HAP-1 (cell line): ENCODE measurements at regions not wholly inside any gene's neighbourhood (a gene's known extent, or its start where the extent isn't known, plus 50 kb on each side); places are given as distances from the start of the nearest gene placed in this dataset.
"Not testable (repeated sequence)": the region's sequence is repeated elsewhere in the genome, so short reads cannot be mapped to it uniquely, and the experiment has no call there.

ENCODE experiments used
- DNase-seq, 2 experiments: peaks; one replicate each; pipeline ENCODE4 v3.0.0-alpha.2; 2016 to 2020; ENCODE audit warnings: low spot score in 2 of 2
- H3K27me3 ChIP-seq: fragments of 250-450 bp; sonication (Bioruptor Pico); 2 replicates; pipeline ENCODE4 v1.5.1; 2020; ENCODE audit warnings: low read depth, mild to moderate bottlenecking, moderate library complexity
- H3K36me3 ChIP-seq: fragments of 250-450 bp; sonication (Bioruptor Pico); replicated peaks from 2 replicates; pipeline ENCODE4 v1.5.1; 2020; ENCODE audit warnings: mild to moderate bottlenecking
- H3K4me1 ChIP-seq: fragments of 250-450 bp; sonication (Bioruptor Pico); 2 replicates; pipeline ENCODE4 v1.5.1; 2020; ENCODE audit warnings: mild to moderate bottlenecking
- H3K4me3 ChIP-seq: fragments of 250-450 bp; sonication (Bioruptor Pico); 2 replicates; pipeline ENCODE4 v1.5.1; 2020; ENCODE audit warnings: mild to moderate bottlenecking, moderate library complexity
- H3K9me3 ChIP-seq: fragments of 250-450 bp; sonication (Bioruptor Pico); 2 replicates; pipeline ENCODE4 v1.5.1; 2020; ENCODE audit warnings: mild to moderate bottlenecking, moderate library complexity
- in situ Hi-C: fragments of 300-500 bp; cut with MboI; formaldehyde crosslinking; loops from 3 replicates; pipeline ENCODE4 v1.14.3; 2020; ENCODE audit warnings: low sequenced_read_pairs, inconsistent platforms, mixed read lengths

DNA sequence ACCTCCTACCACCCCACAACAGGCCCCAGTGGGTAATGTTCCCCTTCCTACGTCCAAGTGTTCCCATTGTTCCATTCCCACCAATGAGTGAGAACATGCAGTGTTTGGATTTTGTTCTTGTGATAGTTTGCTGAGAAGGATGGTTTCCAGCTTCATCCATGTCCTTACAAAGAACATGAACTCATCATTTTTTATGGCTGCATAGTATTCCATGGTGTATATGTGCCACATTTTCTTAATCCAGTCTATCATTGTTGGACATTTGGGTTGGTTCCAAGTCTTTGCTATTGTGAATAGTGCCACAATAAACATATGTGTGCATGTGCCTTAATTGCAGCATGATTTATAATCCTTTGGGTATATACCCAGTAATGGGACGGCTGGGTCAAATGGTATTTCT lies 81.6 kb downstream of the P2RY10 start:
- H3K9me3 ChIP-seq, H3K4me3 ChIP-seq, H3K4me1 ChIP-seq, H3K36me3 ChIP-seq, DNase-seq, H3K27me3 ChIP-seq, in situ Hi-C loops: not testable (repeated sequence)

DNA sequence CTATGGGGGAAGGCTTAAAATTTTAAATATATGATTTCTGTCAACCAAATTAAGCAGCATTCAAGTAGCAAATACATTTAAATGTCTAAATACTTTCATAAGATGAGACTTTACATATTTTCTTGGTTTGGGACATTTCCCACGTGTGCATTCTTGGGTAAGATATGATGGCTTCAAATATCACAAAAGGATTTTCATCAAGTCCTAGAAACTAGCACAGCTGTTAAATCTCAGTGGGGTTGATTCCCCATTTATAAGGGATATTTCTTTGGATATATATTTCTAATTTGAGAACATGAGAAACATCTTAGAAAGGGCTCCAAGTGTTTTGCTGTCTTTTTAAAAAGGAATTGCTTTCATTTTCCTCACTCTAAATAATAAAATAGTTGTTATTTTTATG lies 90.2 kb downstream of the P2RY10 start:
- in situ Hi-C loops, result no loop called here
- no peak for DNase-seq
- H3K4me1 ChIP-seq, result no peaks in the 10 kb centered on the region
- H3K9me3 ChIP-seq, result no peaks in the 10 kb centered on the region
- H3K27me3 ChIP-seq, result no peaks in the 10 kb centered on the region
- no peaks in the 10 kb centered on the region for H3K36me3 ChIP-seq
- no peak overlapping the region for H3K4me3 ChIP-seq

DNA sequence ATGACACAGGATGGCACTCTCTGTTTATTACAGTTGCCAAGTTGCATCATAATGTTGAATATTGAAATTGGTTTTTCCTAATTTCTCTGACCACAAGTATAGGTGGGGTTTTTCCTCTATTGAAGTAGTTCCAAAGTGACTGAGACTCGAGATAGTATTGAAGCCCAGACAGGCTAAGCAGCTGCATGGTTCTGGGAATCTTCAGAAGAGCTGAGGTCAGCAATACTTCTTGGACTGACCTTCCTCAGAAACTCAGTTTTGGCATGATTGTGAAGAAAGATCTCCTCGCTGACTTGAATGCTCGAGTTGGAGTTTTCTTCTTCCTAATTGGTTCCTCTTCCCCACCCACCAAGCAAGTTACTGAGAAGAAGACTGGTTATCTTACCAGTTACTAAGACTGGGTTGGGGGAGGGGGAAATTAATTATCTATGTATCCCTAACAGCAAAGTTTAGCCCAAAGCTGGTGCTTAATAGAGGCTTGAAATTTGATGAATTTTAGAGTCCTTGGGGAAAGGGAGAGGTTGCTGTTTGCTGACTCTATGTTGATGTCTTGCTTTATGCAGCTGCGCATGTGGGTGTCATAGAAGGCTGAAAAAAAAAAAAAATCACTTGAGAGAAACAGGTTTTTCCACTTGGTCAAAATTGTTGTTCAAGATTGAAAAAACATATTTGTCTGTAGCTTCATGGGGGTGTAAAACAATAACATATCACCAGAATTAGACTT lies 91.1 kb downstream of the P2RY10 start:
- Histone ChIP-seq H3K9me3 (no peaks in the 10 kb centered on the region), H3K27me3 (no peaks in the 10 kb centered on the region), H3K36me3 (no peaks in the 10 kb centered on the region), H3K4me3 (no peak overlapping the region), H3K4me1 (no peaks in the 10 kb centered on the region)
- DNase-seq, result no peak
- in situ Hi-C loops, result no loop called here

DNA sequence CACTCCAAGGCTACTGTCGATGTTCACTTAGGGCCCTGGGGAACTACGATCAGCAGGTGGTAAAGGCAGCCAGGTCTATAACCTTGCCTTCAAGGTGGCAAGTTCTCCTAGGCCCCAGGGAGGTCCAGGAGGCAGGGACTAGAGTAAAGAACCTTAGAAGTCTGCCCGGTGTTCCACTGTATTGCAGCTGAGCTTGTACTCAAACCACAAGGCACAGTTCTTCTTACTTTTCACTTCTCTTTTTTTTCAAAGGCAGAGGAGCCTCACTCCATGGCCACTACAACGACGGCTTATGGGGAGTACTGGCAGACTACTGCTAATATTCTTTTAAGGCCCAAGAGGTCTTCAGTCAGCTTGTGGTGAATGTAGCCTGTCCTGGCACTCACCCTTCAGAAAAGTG lies 78.8 kb upstream of the GPR174 start:
- no peaks in the 10 kb centered on the region for H3K36me3 ChIP-seq
- in situ Hi-C loops, result no loop called here
- no peak overlapping the region for H3K4me3 ChIP-seq
- no peaks in the 10 kb centered on the region for H3K9me3 ChIP-seq
- H3K4me1 ChIP-seq, result no peaks in the 10 kb centered on the region
- no peak for DNase-seq
- no peaks in the 10 kb centered on the region for H3K27me3 ChIP-seq

DNA sequence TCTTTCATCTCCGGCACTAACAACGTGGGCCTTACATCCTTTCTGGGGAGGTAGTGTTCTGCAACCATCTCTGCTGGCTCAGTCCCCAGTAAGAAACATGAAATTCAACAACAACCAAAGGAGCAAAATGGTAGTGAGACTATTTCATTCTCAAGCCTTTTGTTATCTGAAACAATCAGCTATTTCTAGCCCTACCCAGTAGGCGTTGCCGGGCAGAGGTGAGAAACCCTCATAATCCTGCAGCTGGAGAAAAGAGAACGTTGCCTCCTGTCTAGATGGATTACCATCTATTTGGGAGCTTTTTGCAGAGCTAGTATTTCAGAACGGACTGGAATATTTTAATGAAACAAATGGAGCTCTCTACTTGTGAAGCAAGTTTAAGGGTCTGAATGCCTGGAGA lies 66.4 kb upstream of the GPR174 start:
- DNase-seq, result no peak
- in situ Hi-C loops, result no loop called here
- no peaks in the 10 kb centered on the region for H3K27me3 ChIP-seq
- H3K9me3 ChIP-seq, result no peaks in the 10 kb centered on the region
- H3K4me3 ChIP-seq, result no peak overlapping the region
- no peaks in the 10 kb centered on the region for H3K36me3 ChIP-seq
- peaks cover 4% of the 10 kb centered on the region; the same call in 1 of the 2 replicates for H3K4me1 ChIP-seq

DNA sequence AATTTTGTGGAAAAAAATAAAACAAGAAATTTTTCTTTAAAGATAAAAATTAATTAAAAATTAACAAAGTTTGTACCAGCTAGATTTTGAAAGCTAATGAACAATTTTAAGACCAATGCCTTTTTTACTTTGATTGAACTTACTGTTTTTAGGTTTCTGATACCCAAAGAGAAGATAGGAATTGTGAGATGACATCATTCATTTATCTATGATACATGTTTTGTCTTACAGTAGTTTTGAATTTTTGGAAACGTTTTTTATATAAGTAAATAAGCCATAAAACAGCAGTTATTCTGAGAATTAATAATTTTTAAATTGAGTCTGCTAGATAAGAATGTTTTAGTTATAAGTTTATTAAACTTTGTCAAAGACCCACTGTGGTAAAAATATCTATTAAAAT lies 65.0 kb upstream of the GPR174 start:
- Histone ChIP-seq H3K4me1 (peaks cover 4% of the 10 kb centered on the region; the same call in 1 of the 2 replicates), H3K9me3 (no peaks in the 10 kb centered on the region), H3K36me3 (no peaks in the 10 kb centered on the region), H3K4me3 (no peak overlapping the region), H3K27me3 (no peaks in the 10 kb centered on the region)
- in situ Hi-C loops, result no loop called here
- DNase-seq, result no peak

DNA sequence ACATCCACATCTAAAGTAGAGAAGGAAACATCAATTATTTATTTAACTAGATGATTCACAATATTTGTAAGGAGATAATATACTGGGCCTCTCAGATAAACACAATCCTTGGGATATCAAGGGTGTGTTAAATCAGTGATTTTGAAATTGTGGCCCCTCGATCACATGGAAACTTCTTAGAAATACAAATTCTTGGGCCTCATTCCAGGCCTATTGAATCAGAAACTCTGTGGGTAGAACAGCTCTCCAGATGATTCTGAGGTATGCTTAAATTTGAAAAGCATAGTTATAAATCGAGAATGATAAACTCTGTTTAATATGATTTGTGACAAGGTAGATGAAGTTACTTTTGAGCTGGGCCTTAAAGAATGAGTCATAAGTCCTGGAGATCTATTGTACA lies 64.3 kb upstream of the GPR174 start:
- H3K9me3 ChIP-seq, result no peaks in the 10 kb centered on the region
- in situ Hi-C loops, result no loop called here
- DNase-seq, result no peak
- H3K4me1 ChIP-seq, result peaks cover 4% of the 10 kb centered on the region; the same call in 1 of the 2 replicates
- H3K27me3 ChIP-seq, result no peaks in the 10 kb centered on the region
- no peak overlapping the region for H3K4me3 ChIP-seq
- no peaks in the 10 kb centered on the region for H3K36me3 ChIP-seq

DNA sequence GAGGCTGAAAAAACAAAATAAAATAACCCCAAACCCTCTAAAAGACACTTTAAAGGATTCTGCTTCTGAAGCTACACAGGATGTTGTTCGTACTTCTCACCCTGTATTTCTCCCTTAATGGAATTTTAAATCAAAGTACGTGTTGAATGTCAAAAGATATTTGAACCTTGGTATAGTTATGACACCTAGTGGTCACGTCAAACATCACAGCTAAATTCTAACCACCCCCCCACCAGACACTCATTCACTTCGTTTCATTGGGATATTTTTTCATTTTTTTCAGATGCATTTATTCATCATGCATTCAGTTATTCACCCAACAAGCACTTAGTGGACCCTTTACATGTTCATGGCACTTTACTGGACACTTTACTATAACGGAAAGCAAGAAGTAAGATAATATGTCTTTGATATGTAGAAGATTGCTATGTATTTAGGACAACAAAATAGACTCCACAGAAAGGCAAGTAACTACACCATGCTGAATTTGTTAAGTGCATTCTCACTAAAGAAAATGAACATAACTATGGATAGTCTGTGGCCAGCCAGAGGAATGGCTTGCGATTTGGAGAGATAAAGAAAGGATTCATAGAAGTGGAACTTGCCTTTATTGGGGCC lies 62.5 kb upstream of the GPR174 start:
- in situ Hi-C loops, result no loop called here
- H3K27me3 ChIP-seq, result no peaks in the 10 kb centered on the region
- H3K4me3 ChIP-seq, result no peak overlapping the region
- H3K9me3 ChIP-seq, result no peaks in the 10 kb centered on the region
- H3K4me1 ChIP-seq, result peaks cover 4% of the 10 kb centered on the region; the same call in 1 of the 2 replicates
- H3K36me3 ChIP-seq, result no peaks in the 10 kb centered on the region
- DNase-seq, result peak; percentile 55 to 69

DNA sequence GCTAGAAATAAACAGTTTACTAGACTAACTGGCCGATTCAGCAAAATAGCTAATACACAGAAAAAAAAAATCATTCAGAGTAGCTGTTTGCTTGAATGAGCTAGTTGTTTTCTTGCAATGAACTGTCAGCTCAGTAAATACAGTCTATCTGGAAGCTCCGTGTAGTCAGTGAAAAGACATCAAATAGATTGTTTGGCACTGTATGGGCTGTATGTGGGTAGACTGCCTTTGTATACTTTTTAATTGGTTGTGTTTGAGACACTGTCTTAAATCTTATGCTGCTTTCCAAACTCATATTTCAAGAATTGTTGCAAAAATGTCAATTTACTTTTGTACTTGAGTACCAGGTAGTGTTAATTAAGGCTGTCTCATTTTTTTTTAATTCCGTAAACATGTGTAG lies 61.6 kb upstream of the GPR174 start:
- Histone ChIP-seq H3K9me3 (no peaks in the 10 kb centered on the region), H3K4me1 (peaks cover 4% of the 10 kb centered on the region; the same call in 1 of the 2 replicates), H3K36me3 (no peaks in the 10 kb centered on the region), H3K4me3 (no peak overlapping the region), H3K27me3 (no peaks in the 10 kb centered on the region)
- in situ Hi-C loops, result no loop called here
- DNase-seq, result no peak

DNA sequence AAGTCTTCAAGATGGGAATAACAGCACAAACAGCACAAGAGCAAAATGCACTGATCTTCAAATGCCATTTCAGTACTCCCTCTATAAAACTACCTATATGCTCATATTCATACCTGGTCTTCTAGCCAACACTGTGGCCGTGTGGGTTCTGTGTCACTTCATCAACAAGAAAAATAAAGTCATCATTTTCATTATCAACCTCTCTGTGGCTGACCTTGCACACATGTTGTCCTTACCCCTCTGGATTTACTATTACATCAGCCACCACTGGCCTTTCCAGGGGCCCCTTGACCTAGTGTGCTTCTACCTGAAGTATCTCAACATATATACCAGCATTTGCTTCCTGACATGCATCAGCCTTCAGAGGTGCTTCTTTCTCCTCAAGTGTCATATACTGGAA lies 59.6 kb upstream of the GPR174 start:
- H3K36me3 ChIP-seq, result no peaks in the 10 kb centered on the region
- peaks cover 4% of the 10 kb centered on the region; the same call in 1 of the 2 replicates for H3K4me1 ChIP-seq
- H3K9me3 ChIP-seq, result no peaks in the 10 kb centered on the region
- in situ Hi-C loops, result no loop called here
- DNase-seq, result no peak
- no peak overlapping the region for H3K4me3 ChIP-seq
- H3K27me3 ChIP-seq, result no peaks in the 10 kb centered on the region

DNA sequence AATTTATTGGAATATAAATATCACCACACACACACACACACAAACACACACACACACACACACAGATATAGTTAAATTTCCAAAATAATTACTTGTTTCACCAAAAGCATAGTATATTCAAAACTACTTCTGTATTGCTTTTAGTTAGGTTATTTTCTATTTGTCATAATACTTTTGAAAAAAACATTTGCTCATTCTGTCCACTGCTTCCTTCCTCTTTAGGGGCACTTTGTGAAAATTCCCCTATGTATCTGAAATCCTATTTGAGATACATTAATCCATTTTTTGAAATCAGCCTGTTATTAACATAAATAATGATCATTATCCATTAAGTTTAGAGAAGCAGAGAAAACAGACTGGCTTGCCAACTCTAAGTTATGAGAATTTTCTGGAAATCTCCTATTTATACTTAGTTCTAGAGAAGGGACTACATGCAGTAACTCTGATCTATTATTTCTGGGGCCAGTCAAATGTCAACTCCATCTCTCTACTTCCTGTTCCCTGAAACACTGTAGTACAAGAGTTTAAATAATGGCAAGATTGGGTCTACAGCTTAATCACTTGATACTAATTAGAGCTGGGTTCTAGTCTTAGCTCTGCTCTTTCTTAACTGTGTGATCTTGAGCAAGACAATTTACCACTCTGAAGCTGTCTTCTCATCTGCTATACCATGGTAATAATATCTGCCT lies 54.4 kb upstream of the GPR174 start:
- H3K4me3 ChIP-seq, result no peak overlapping the region
- no peaks in the 10 kb centered on the region for H3K4me1 ChIP-seq
- no peak for DNase-seq
- in situ Hi-C loops, result no loop called here
- no peaks in the 10 kb centered on the region for H3K27me3 ChIP-seq
- H3K36me3 ChIP-seq, result no peaks in the 10 kb centered on the region
- no peaks in the 10 kb centered on the region for H3K9me3 ChIP-seq

DNA sequence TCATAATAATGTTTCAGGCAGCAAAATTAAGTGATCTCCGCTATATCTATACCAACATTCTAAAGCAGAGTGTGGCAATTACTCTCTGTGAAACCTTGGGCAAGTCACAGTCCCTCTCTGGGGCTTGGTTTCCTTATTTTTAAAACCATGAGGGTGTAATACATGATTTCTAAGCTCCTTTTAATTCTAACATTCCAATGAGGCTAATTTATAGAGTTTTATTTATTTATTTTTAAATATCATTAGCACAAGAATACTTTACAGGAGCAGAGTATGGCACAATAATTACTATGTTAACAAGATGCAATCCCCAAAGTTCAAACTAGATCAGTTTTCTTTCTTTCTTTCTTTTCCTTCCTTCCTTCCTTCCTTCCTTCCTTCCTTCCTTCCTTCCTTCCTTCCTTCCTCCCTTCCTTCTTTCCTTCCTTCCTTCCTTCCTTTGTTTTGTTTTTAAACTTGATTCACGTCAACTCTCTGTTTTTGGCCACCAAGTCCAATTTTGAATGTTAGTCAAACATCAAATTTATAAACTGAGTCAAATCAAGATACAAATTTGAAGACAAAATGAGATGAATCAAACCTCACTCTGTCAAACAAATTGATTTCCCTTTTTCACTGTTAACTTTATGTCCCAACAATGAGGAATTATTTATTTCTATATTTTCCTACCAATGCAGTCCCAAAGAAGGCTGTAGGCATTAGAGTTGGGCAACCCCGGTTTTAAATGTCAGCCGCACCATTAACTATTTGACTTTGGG lies 50.2 kb upstream of the GPR174 start:
- Histone ChIP-seq H3K4me3 (no peak overlapping the region), H3K36me3 (no peaks in the 10 kb centered on the region), H3K9me3 (no peaks in the 10 kb centered on the region), H3K4me1 (no peaks in the 10 kb centered on the region), H3K27me3 (no peaks in the 10 kb centered on the region)
- no peak for DNase-seq
- in situ Hi-C loops, result no loop called here
